Head of caudate nucleus (tissue), 42 donors: ENCODE measurements at regions not wholly inside any gene's neighbourhood (a gene's known extent, or its start where the extent isn't known, plus 50 kb on each side); places are given as distances from the start of the nearest gene placed in this dataset.

ENCODE experiments used
- DNase-seq, 42 donors: peaks; one replicate each; pipeline versions ENCODE4 v3.0.0 to v3.0.0-alpha.2; 2020 to 2021; ENCODE audit warnings: mixed read lengths in 7 of 42
- intact Hi-C: fragments of 100-400 bp; cut with DNase I; formaldehyde crosslinking; loops from one replicate; pipeline ENCODE4 v1.15.0; 2022

GRCh38 chr3:44023961-44024593, 217.6 kb upstream of the TOPAZ1 start:
- peak in 2 of 42 donors; percentile 36 to 41 for DNase-seq
- intact Hi-C loops: no loop called here

GRCh38 chr3:44026220-44026865, 215.3 kb upstream of the TOPAZ1 start:
- intact Hi-C loops: no loop called here
- DNase-seq: peak in 2 of 42 donors; percentile 35 to 40

GRCh38 chr3:44029100-44029499, 212.6 kb upstream of the TOPAZ1 start:
- DNase-seq: peak in 2 of 42 donors; percentile 24 to 36
- intact Hi-C loops: no loop called here

- intact Hi-C loops: no loop called here
- peak in 1 of 42 donors; percentile 5 for DNase-seq
Measured at GRCh38 chr3:44030285-44030684, 211.4 kb upstream of the TOPAZ1 start.

GRCh38 chr3:44030687-44031305, 210.9 kb upstream of the TOPAZ1 start:
- intact Hi-C loops: no loop called here
- DNase-seq: no peak

GRCh38 chr3:44031387-44032380, 210.0 kb upstream of the TOPAZ1 start:
- intact Hi-C loops: no loop called here
- peak in 3 of 42 donors; percentile 33 to 59 (median 37) for DNase-seq

GRCh38 chr3:44032487-44032886, 209.2 kb upstream of the TOPAZ1 start:
- peak in 1 of 42 donors; percentile 20 for DNase-seq
- intact Hi-C loops: no loop called here

GRCh38 chr3:44033123-44033522, 208.6 kb upstream of the TOPAZ1 start:
- peak in 2 of 42 donors; percentile 21 to 32 for DNase-seq
- intact Hi-C loops: no loop called here

GRCh38 chr3:44036850-44037249, 204.8 kb upstream of the TOPAZ1 start:
- intact Hi-C loops: no loop called here

GRCh38 chr3:44039006-44039405, 202.7 kb upstream of the TOPAZ1 start:
- DNase-seq: peak in 3 of 42 donors; percentile 22 to 36 (median 34)
- intact Hi-C loops: no loop called here

More at GRCh38 chr3:44036850-44037249, 204.8 kb upstream of the TOPAZ1 start:
- peak in 26 of 42 donors; percentile 30 to 86 (median 57) for DNase-seq

- intact Hi-C loops: no loop called here
- peak in 1 of 42 donors; percentile 14 for DNase-seq
Measured at GRCh38 chr3:44041726-44042125, 200.0 kb upstream of the TOPAZ1 start.

GRCh38 chr3:44042772-44043171, 198.9 kb upstream of the TOPAZ1 start:
- intact Hi-C loops: no loop called here
- peak in 1 of 42 donors; percentile 27 for DNase-seq

- DNase-seq: peak in 2 of 42 donors; percentile 47 to 51
Measured at GRCh38 chr3:44045476-44046275, 196.0 kb upstream of the TOPAZ1 start.

GRCh38 chr3:44047796-44048195, 193.9 kb upstream of the TOPAZ1 start:
- DNase-seq: peak in 1 of 42 donors; percentile 9
- intact Hi-C loops: no loop called here

More at GRCh38 chr3:44045476-44046275, 196.0 kb upstream of the TOPAZ1 start:
- intact Hi-C loops: no loop called here

GRCh38 chr3:44048196-44048924, 193.3 kb upstream of the TOPAZ1 start:
- peak in 1 of 42 donors; percentile 13 for DNase-seq
- intact Hi-C loops: no loop called here

- intact Hi-C loops: no loop called here
- DNase-seq: peak in 2 of 42 donors; percentile 32 to 60
Measured at GRCh38 chr3:44048949-44049348, 192.7 kb upstream of the TOPAZ1 start.

GRCh38 chr3:44050101-44050500, 191.6 kb upstream of the TOPAZ1 start:
- intact Hi-C loops: no loop called here
- DNase-seq: peak in 28 of 42 donors; percentile 13 to 75 (median 41)
